ENCODE measurements at regions not wholly inside any gene's neighbourhood (a gene's known extent, or its start where the extent isn't known, plus 50 kb on each side); places are given as distances from the start of the nearest gene placed in this dataset.

DNA sequence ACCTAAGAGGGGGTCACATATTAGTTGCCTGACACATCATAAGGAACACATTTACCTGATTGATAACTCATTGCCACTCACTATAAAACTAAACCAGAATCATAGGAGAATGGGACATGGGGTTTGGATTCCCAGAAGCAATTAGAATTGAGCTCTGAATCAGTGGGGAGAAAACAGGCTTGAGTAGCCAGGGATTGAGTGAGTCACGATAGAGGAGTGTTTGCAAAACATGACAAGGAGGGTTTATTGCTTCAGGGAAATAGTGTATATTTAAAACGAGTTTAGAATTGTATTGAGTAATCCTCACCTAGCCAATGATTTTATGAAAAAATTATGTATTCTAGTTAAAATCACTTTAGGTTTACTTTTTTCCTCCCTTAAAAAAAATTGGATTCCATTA lies 101.1 kb upstream of the THRB start:
- no peaks in the 10 kb centered on the region for H3K27me3 ChIP-seq (ENCODE audit: control insufficient read depth in 2 of 2, insufficient read depth in 2 of 2, low read length in 2 of 2)
- H2AFZ ChIP-seq (ENCODE audit: low read depth, low read length) = no peak overlapping the region
- POLR2A ChIA-PET = no interaction called here
- DNase-seq (ENCODE audit: low read depth, low spot score) = no peak
- no peaks in the 10 kb centered on the region for H4K20me1 ChIP-seq (replicated peaks; ENCODE audit: control insufficient read depth, extremely low read depth, insufficient read depth, low read length)
- BruUV-seq (replicated peaks) = no TSS peak
- dilution Hi-C loops (cut with MboI; ENCODE audit: extremely low pct_ligation_motif_present, low sequenced_read_pairs) (no loop called here), intact Hi-C loops (cut with micrococcal nuclease) (no loop called here)
- H3K9me3 ChIP-seq (replicated peaks; ENCODE audit: control insufficient read depth, insufficient read depth, low read length) = no peaks in the 10 kb centered on the region
- no peaks in the 10 kb centered on the region for H3K36me3 ChIP-seq (ENCODE audit: control insufficient read depth in 2 of 2, extremely low read depth in 1 of 2, insufficient read depth in 2 of 2, low read length in 2 of 2)
- H3K79me2 ChIP-seq (ENCODE audit: control insufficient read depth, insufficient read depth, low read length) = no peaks in the 10 kb centered on the region
- H3K4me1 ChIP-seq (ENCODE audit: control insufficient read depth, extremely low read depth, insufficient read depth, low read length) = peaks cover 19% of the 10 kb centered on the region
- CTCF ChIA-PET = interaction anchor here (1.1 to 3.1 kb wide), 2 partner anchors 10 to 85 kb away, joined by 3 to 9 read pairs; no protein-coding TSS in a partner anchor
- H3K4me2 ChIP-seq (ENCODE audit: insufficient read depth, low read length) = no peak overlapping the region
- no peak overlapping the region for H3K9ac ChIP-seq (replicated peaks; ENCODE audit: extremely low read depth, insufficient read depth, low read length)
- no peaks in the 10 kb centered on the region for H3K9me1 ChIP-seq (replicated peaks; ENCODE audit: control insufficient read depth, extremely low read depth, insufficient read depth, low read length)
- FAIRE-seq = no peak
- H3K27ac ChIP-seq (ENCODE audit: insufficient read depth, low read depth, low read length) = no peak overlapping the region
- no peak overlapping the region for H3K4me3 ChIP-seq (replicated peaks in 1 of 3; ENCODE audit: insufficient read depth in 1 of 3, low read depth in 1 of 3, low read length in 3 of 3)
- no peak for TF ChIP-seq POLR2AphosphoS5 (IDR thresholded peaks at IDR 0.05; ENCODE audit: insufficient read depth, low read depth, low read length)
- TF ChIP-seq MYC (IDR thresholded peaks at IDR 0.05; ENCODE audit: low read depth, low read length) = no peak
- TF ChIP-seq EZH2 (IDR thresholded peaks at IDR 0.05; ENCODE audit: borderline replicate concordance, low read depth, low read length, severe bottlenecking) = no peak
- TF ChIP-seq, protein P1, sequence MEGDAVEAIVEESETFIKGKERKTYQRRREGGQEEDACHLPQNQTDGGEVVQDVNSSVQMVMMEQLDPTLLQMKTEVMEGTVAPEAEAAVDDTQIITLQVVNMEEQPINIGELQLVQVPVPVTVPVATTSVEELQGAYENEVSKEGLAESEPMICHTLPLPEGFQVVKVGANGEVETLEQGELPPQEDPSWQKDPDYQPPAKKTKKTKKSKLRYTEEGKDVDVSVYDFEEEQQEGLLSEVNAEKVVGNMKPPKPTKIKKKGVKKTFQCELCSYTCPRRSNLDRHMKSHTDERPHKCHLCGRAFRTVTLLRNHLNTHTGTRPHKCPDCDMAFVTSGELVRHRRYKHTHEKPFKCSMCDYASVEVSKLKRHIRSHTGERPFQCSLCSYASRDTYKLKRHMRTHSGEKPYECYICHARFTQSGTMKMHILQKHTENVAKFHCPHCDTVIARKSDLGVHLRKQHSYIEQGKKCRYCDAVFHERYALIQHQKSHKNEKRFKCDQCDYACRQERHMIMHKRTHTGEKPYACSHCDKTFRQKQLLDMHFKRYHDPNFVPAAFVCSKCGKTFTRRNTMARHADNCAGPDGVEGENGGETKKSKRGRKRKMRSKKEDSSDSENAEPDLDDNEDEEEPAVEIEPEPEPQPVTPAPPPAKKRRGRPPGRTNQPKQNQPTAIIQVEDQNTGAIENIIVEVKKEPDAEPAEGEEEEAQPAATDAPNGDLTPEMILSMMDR (IDR thresholded peaks at IDR 0.05; ENCODE audit: extremely low read depth in 1 of 2, insufficient read depth in 1 of 2, low read depth in 1 of 2, low read length in 2 of 2) = no peak
- TF ChIP-seq FOS (IDR thresholded peaks at IDR 0.05; ENCODE audit: borderline replicate concordance, insufficient read depth, low read length) = no peak
- no peak for TF ChIP-seq JUN (IDR thresholded peaks at IDR 0.05; ENCODE audit: borderline replicate concordance, insufficient read depth, insufficient read length, low read depth)
- TF ChIP-seq POLR2A (IDR thresholded peaks at IDR 0.05; ENCODE audit: low read depth, low read length) = no peak
- TF ChIP-seq, protein P2, sequence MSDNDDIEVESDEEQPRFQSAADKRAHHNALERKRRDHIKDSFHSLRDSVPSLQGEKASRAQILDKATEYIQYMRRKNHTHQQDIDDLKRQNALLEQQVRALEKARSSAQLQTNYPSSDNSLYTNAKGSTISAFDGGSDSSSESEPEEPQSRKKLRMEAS (IDR thresholded peaks at IDR 0.05; ENCODE audit: insufficient read depth, insufficient read length) = no peak
- no peak for TF ChIP-seq GATA2 (IDR thresholded peaks at IDR 0.05; ENCODE audit: insufficient read depth, insufficient read length, low read depth, low read length)

Measured in endothelial cell of umbilical vein (primary cell).